H9 (cell line): ENCODE measurements at regions not wholly inside any gene's neighbourhood (a gene's known extent, or its start where the extent isn't known, plus 50 kb on each side); places are given as distances from the start of the nearest gene placed in this dataset.

Source experiments
- DNase-seq: peaks from one replicate; pipeline ENCODE4 v3.0.0-alpha.2; 2017
- H2AFZ ChIP-seq: one replicate; pipeline ENCODE4 v1.6.1; 2013; ENCODE audit warnings: mild to moderate bottlenecking, low read length, control low read depth, moderate library complexity
- H2AK5ac ChIP-seq: 2 replicates; pipeline ENCODE4 v1.6.1; 2013; ENCODE audit warnings: low read length, control low read depth, mixed read lengths; ENCODE audit not compliant: insufficient read length
- H2BK120ac ChIP-seq: one replicate; pipeline ENCODE4 v1.6.1; 2013; ENCODE audit warnings: low read depth, mild to moderate bottlenecking, low read length, control low read depth, inconsistent platforms; ENCODE audit not compliant: poor library complexity, severe bottlenecking
- H2BK12ac ChIP-seq: 2 replicates; pipeline ENCODE4 v1.6.1; 2013; ENCODE audit warnings: low read length, control low read depth, mixed read lengths, low read depth; ENCODE audit not compliant: insufficient read length
- H2BK15ac ChIP-seq: 2 replicates; pipeline ENCODE4 v1.6.1; 2013; ENCODE audit warnings: low read depth, low read length, control low read depth
- H2BK20ac ChIP-seq: one replicate; pipeline ENCODE4 v1.6.1; 2013; ENCODE audit warnings: low read depth, mild to moderate bottlenecking, low read length, control low read depth, inconsistent platforms; ENCODE audit not compliant: poor library complexity, severe bottlenecking
- H2BK5ac ChIP-seq: 2 replicates; pipeline ENCODE4 v1.6.1; 2013; ENCODE audit warnings: low read length, control low read depth, mixed read lengths; ENCODE audit not compliant: insufficient read length
- H3K14ac ChIP-seq: 2 replicates; pipeline ENCODE4 v1.6.1; 2013; ENCODE audit warnings: low read length, control low read depth; ENCODE audit not compliant: insufficient read depth
- H3K18ac ChIP-seq: 2 replicates; pipeline ENCODE4 v1.6.1; 2013; ENCODE audit warnings: low read depth, mild to moderate bottlenecking, mixed read lengths, low read length, control low read depth; ENCODE audit not compliant: insufficient read length
- H3K23ac ChIP-seq: 2 replicates; pipeline ENCODE4 v1.6.1; 2013; ENCODE audit warnings: low read length, control low read depth, mixed read lengths, low read depth; ENCODE audit not compliant: insufficient read length
- H3K23me2 ChIP-seq: 2 replicates; pipeline ENCODE4 v1.6.1; 2013; ENCODE audit warnings: low read depth, mild to moderate bottlenecking, mixed read lengths, low read length, control low read depth; ENCODE audit not compliant: insufficient read length, poor library complexity, severe bottlenecking
- H3K27ac ChIP-seq: 2 replicates; pipeline ENCODE4 v1.5.1; 2013; ENCODE audit warnings: low read length, control low read depth, mixed read lengths, low read depth; ENCODE audit not compliant: insufficient read length
- H3K27me3 ChIP-seq: 2 replicates; pipeline ENCODE4 v1.6.1; 2013; ENCODE audit warnings: low read length, control low read depth, inconsistent platforms; ENCODE audit not compliant: insufficient read depth
- H3K4ac ChIP-seq: 2 replicates; pipeline ENCODE4 v1.6.1; 2013; ENCODE audit warnings: low read depth, mild to moderate bottlenecking, control low read depth, inconsistent platforms, low read length, moderate library complexity
- H3K4me1 ChIP-seq: 2 replicates; pipeline ENCODE4 v1.6.1; 2013; ENCODE audit warnings: low read length, control low read depth, inconsistent platforms; ENCODE audit not compliant: insufficient read depth
- H3K4me2 ChIP-seq: 2 replicates; pipeline ENCODE4 v1.6.1; 2013; ENCODE audit warnings: low read length, control low read depth, mixed read lengths; ENCODE audit not compliant: insufficient read length, insufficient read depth
- H3K56ac ChIP-seq: 2 replicates; pipeline ENCODE4 v1.6.1; 2013; ENCODE audit warnings: low read depth, mild to moderate bottlenecking, mixed read lengths, low read length, control low read depth; ENCODE audit not compliant: insufficient read length
- H3K79me1 ChIP-seq: 2 replicates; pipeline ENCODE4 v1.6.1; 2013; ENCODE audit warnings: low read depth, mild to moderate bottlenecking, moderate library complexity, low read length, control low read depth, inconsistent platforms; ENCODE audit not compliant: insufficient read depth, poor library complexity, severe bottlenecking
- H3K79me2 ChIP-seq: 2 replicates; pipeline ENCODE4 v1.6.1; 2013; ENCODE audit warnings: low read length, control low read depth, inconsistent platforms; ENCODE audit not compliant: insufficient read depth
- H3K9ac ChIP-seq: 2 replicates; pipeline ENCODE4 v1.6.1; 2013; ENCODE audit warnings: low read length, control low read depth, mixed read lengths; ENCODE audit not compliant: insufficient read length; ENCODE audit errors: extremely low read depth
- H3K9me3 ChIP-seq: one replicate; pipeline ENCODE4 v1.6.1; 2013; ENCODE audit warnings: low read depth, low read length, inconsistent platforms; ENCODE audit not compliant: control insufficient read depth
- H3T11ph ChIP-seq: one replicate; pipeline ENCODE4 v1.6.1; 2013; ENCODE audit warnings: mild to moderate bottlenecking, low read length, control low read depth, inconsistent platforms
- H4K20me1 ChIP-seq: one replicate; pipeline ENCODE4 v1.6.1; 2013; ENCODE audit not compliant: control insufficient read depth, insufficient read length, insufficient read depth
- H4K5ac ChIP-seq: 2 replicates; pipeline ENCODE4 v1.6.1; 2013; ENCODE audit warnings: low read depth, mild to moderate bottlenecking, mixed read lengths, low read length, control low read depth; ENCODE audit not compliant: insufficient read length
- H4K8ac ChIP-seq: replicated peaks from 2 replicates; pipeline ENCODE4 v1.6.1; 2013; ENCODE audit warnings: low read length, control low read depth, mixed read lengths, low read depth; ENCODE audit not compliant: insufficient read length
- H4K91ac ChIP-seq: 2 replicates; pipeline ENCODE4 v1.6.1; 2013; ENCODE audit warnings: low read depth, mild to moderate bottlenecking, moderate library complexity, mixed read lengths, low read length, control low read depth; ENCODE audit not compliant: insufficient read length
- H3K27ac Mint-ChIP-seq, 3 experiments: 2 replicates in 2 of 3; 3 replicates in 1 of 3; pipeline ENCODE4 v1.8.0; 2020 to 2021; ENCODE audit warnings: mixed read lengths in 3 of 3, mild to moderate bottlenecking in 1 of 3, moderate library complexity in 1 of 3
- H3K27me3 Mint-ChIP-seq: 2 replicates; pipeline ENCODE4 v1.8.0; 2021; ENCODE audit warnings: low read depth, mild to moderate bottlenecking, moderate library complexity, mixed read lengths
- H3K36me3 Mint-ChIP-seq, 3 experiments: 2 replicates in 2 of 3; 3 replicates in 1 of 3; pipeline ENCODE4 v1.8.0; 2020 to 2021; ENCODE audit warnings: low read depth in 3 of 3, mixed read lengths in 3 of 3; ENCODE audit not compliant: insufficient read depth in 1 of 3
- H3K4me1 Mint-ChIP-seq, 2 experiments: 2 replicates each; pipeline ENCODE4 v1.8.0; 2020; ENCODE audit warnings: mixed read lengths in 2 of 2
- H3K4me3 Mint-ChIP-seq, 2 experiments: 2 replicates in 1 of 2; 3 replicates in 1 of 2; pipeline ENCODE4 v1.8.0; 2020 to 2021; ENCODE audit warnings: mild to moderate bottlenecking in 2 of 2, mixed read lengths in 2 of 2, moderate library complexity in 1 of 2
- H3K9me3 Mint-ChIP-seq, 2 experiments: 2 replicates in 1 of 2; 3 replicates in 1 of 2; pipeline ENCODE4 v1.8.0; 2020; ENCODE audit warnings: mild to moderate bottlenecking in 2 of 2, mixed read lengths in 2 of 2, moderate library complexity in 1 of 2
- CTCF ChIP-seq: fragments of 200-600 bp; sonication (generic); conservative IDR thresholded peaks from 3 replicates; pipeline ENCODE4 v1.8.0; 2021; ENCODE audit warnings: antibody characterized with exemption, mild to moderate bottlenecking
- WGBS: extraction: QIAGEN DNeasy Blood & Tissue Kit; methylation state at CpG from one replicate; pipeline ENCODE4 v1.1.7; 2013; ENCODE audit warnings: missing lambda C conversion rate, low lambda C conversion rate, mixed read lengths; ENCODE audit not compliant: insufficient read length; ENCODE audit errors: extremely low coverage; 5-methylcytosine and 5-hydroxymethylcytosine counted together

GRCh38 chr5:173512637-173513435 is 103.6 kb downstream of the BOD1 start:
- Histone ChIP-seq H3K18ac (peak overlapping the region; percentile 42), H3K4me2 (no peak overlapping the region), H4K5ac (no peak overlapping the region), H2BK20ac (no peak overlapping the region), H3K27me3 (no peaks in the 10 kb centered on the region), H2BK5ac (no peak overlapping the region), H3K23ac (no peak overlapping the region), H2BK12ac (no peak overlapping the region), H2AK5ac (no peak overlapping the region), H3K79me1 (no peaks in the 10 kb centered on the region), H3K9me3 (no peaks in the 10 kb centered on the region), H3K56ac (no peak overlapping the region), H3K23me2 (no peaks in the 10 kb centered on the region), H3K4me1 (peaks cover 4% of the 10 kb centered on the region; the same call in 1 of the 2 replicates), H2BK15ac (no peak overlapping the region), H4K91ac (no peak overlapping the region), H3K9ac (no peak overlapping the region), H4K20me1 (no peaks in the 10 kb centered on the region), H4K8ac (no peak overlapping the region), H3K79me2 (no peaks in the 10 kb centered on the region), H3K14ac (no peak overlapping the region), H2BK120ac (no peak overlapping the region), H3K27ac (no peak overlapping the region), H3T11ph (no peak overlapping the region), H2AFZ (peak overlapping the region; percentile 23), H3K4ac (no peak overlapping the region)
- H3K4me1 Mint-ChIP-seq: peaks cover 17% of the 10 kb centered on the region in 2 experiments
- no peak for DNase-seq
- no peaks in the 10 kb centered on the region for H3K27me3 Mint-ChIP-seq
- peaks cover 0 to 6% (median under 1%) of the 10 kb centered on the region in 3 experiments; a peak in 3 of 7 replicates for H3K36me3 Mint-ChIP-seq
- H3K9me3 Mint-ChIP-seq: peaks cover 3 to 5% of the 10 kb centered on the region in 2 experiments; a peak in 3 of 5 replicates
- peak overlapping the region in 1 of 3 experiments; percentile 74; a peak in 1 of 7 replicates for H3K27ac Mint-ChIP-seq
- H3K4me3 Mint-ChIP-seq: no peak overlapping the region
- no peak for TF ChIP-seq CTCF
- no CpG with 5 or more reads among the region's 5 CpGs for WGBS
